GM18519 (cell line): ENCODE measurements at regions not wholly inside any gene's neighbourhood (a gene's known extent, or its start where the extent isn't known, plus 50 kb on each side); places are given as distances from the start of the nearest gene placed in this dataset.
"Not testable (repeated sequence)": the region's sequence is repeated elsewhere in the genome, so short reads cannot be mapped to it uniquely, and the experiment has no call there.

Source experiments
- ATAC-seq: cut with Tn5 transposase; IDR thresholded peaks from one replicate; pipeline ENCODE4 v1.9.1; 2021; ENCODE audit warnings: mild to moderate bottlenecking, moderate library complexity; ENCODE audit not compliant: unreplicated experiment, low FRiP score

- ATAC-seq: no peak
Measured at GRCh38 chr3:178083906-178084866, 452.1 kb upstream of the KCNMB2 start.

GRCh38 chr3:178084938-178085816, 451.1 kb upstream of the KCNMB2 start:
- ATAC-seq: no peak

GRCh38 chr3:178085817-178086123, 450.5 kb upstream of the KCNMB2 start:
- ATAC-seq: no peak

GRCh38 chr3:178086144-178086825, 450.0 kb upstream of the KCNMB2 start:
- no peak for ATAC-seq

GRCh38 chr3:178087376-178087775, 448.9 kb upstream of the KCNMB2 start:
- ATAC-seq: no peak

- no peak for ATAC-seq
Measured at GRCh38 chr3:178088963-178089362, 447.3 kb upstream of the KCNMB2 start.

GRCh38 chr3:178090899-178091298, 445.3 kb upstream of the KCNMB2 start:
- no peak for ATAC-seq

- no peak for ATAC-seq
Measured at GRCh38 chr3:178095522-178095921, 440.7 kb upstream of the KCNMB2 start.

GRCh38 chr3:178096955-178097354, 439.3 kb upstream of the KCNMB2 start:
- no peak for ATAC-seq

GRCh38 chr3:178097576-178097975, 438.7 kb upstream of the KCNMB2 start:
- ATAC-seq: no peak

GRCh38 chr3:178099274-178099673, 437.0 kb upstream of the KCNMB2 start:
- ATAC-seq: no peak

- ATAC-seq: no peak
Measured at GRCh38 chr3:178099862-178100261, 436.4 kb upstream of the KCNMB2 start.

GRCh38 chr3:178100908-178101307, 435.3 kb upstream of the KCNMB2 start:
- ATAC-seq: no peak

GRCh38 chr3:178103140-178103539, 433.1 kb upstream of the KCNMB2 start:
- no peak for ATAC-seq

GRCh38 chr3:178107804-178108203, 428.4 kb upstream of the KCNMB2 start:
- ATAC-seq: no peak

GRCh38 chr3:178109691-178110090, 426.5 kb upstream of the KCNMB2 start:
- no peak for ATAC-seq

- ATAC-seq: no peak
Measured at GRCh38 chr3:178112134-178112533, 424.1 kb upstream of the KCNMB2 start.

GRCh38 chr3:178112552-178112951, 423.7 kb upstream of the KCNMB2 start:
- ATAC-seq: not testable (repeated sequence)

- ATAC-seq: no peak
Measured at GRCh38 chr3:178117641-178118040, 418.6 kb upstream of the KCNMB2 start.

- not testable (repeated sequence) for ATAC-seq
Measured at GRCh38 chr3:178119608-178120295, 416.5 kb upstream of the KCNMB2 start.
